ENCODE measurements at regions not wholly inside any gene's neighbourhood (a gene's known extent, or its start where the extent isn't known, plus 50 kb on each side); places are given as distances from the start of the nearest gene placed in this dataset.

DNA sequence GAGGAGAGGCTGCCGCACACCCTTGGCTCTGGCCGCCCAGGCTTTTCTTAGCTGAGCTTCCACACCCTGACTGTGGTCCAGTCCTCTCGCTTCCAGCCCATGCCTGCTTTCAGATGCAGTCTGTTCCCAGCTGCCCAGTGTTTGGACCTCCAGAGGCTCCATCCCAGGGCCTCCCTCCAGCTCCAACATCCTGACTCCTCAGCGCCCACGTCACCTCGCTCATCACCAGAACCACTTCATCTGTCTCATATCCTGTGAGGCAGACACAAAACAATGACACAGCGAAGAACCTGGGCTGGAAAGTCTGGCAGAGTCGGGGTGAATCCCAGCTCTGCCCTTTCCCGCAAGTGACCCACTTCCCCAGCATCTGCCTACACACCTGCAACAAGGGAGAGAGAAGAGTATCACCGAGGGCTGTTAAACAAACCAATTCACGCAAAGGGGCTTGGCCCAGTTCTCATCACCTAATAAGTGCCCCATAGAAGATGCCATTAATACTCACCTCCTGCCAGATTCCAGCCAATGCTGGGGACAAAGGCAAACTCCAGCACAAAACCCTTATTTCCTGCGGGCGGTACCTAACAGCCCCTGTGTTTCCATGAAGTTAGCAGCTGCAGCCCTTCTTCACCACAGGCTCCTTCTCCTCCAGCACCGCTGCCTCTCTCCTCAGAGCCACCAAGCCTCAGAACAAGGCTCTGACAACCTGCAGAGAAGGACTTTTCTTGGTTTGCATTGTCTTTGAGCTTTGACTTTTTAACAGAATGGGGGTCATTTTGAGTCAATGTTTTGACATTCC is 133.4 kb upstream of the CDH4 start:
- DNase-seq, result no peak

DNA sequence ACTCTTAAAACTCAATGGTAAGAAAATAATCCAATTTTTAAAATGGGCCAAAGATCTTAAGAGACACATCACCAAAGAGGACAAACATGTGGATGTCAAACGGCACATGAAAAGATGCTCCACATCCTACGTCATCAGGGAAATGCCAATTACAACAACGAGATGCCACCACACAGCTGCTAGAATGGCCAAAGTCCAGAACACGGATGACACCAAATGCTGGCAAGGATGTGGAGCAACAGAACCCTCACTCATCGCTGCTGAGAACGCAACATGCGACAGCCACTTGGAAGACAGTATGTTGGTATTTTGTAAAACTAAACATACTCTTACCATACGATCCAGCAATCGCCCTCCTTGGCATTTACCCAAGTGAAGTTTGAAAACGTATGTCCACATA is 132.8 kb upstream of the CDH4 start:
- no peak for DNase-seq

DNA sequence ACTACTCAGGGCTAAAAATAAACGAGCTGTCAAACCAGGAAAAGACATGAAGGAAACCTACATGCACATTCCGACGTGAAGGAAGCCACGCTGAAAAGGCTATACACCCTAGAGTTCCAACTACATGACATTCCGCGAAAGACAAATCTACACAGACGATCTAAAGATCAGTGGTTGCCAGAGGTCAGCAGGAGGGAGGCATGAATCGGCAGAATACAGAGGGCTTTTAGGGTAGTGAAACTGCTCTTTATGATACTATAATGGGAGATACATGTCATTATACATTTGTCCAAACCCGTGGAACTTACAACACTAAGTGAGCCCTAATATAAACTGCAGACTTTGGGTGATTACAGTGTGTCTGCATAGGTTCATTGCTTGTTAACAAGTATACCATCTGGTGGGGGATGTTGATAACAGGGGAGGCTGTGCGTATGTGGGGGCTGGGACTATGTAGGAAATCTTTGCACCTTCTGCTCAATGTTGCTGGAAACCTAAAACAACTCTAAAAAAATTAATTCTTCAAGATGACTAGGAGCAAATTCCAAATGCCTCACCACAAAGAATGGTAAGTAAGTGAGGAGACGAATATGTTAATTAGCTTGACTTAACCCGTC is 132.2 kb upstream of the CDH4 start:
- no peak for DNase-seq

DNA sequence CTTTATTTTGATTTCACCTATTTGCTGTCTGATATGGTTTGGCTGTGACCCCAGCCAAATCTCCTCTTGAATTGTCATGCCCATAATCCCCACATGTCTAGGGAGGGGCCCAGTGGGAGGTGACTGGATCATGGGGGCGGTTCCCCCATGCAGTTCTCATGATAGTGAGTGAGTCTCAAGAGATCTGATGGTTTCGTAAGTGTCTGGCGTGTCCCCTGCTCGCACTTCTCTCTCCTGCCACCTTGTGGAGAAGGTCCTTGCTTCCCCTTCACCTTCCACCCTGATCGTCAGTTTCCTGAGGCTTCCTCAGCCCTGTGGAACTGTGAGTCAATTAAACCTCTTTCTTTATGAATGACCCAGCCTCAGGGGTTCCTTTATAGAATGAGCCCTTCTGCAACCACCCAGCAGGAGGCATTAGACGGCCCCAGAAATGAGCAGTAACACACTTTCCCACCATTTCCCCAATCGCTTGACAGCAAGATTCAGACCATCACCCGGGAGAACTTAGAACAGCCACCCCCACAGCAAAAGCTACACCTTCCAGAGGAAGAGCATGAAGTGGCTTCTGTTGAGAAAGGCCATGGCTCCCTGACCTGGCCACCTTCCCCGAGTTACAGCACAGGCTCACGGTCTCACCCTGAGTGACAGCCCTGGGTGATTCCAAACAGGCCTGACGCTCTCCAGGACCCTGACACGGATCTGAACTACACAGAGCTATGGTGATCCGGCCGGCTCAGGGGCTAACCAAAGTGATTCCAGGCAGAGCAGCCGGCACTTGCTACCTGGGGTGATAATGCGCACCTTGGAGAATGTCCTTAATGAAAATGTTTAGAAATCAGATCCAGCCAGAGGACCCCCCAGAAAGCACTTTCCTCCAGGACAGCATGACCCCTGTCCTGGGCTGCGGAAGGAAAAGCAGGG is 131.2 kb upstream of the CDH4 start:
- DNase-seq, result peak; percentile 19

- DNase-seq, result no peak
These were observed 130.4 kb upstream of the CDH4 start for GRCh38 chr20:61121661-61122060.

DNA sequence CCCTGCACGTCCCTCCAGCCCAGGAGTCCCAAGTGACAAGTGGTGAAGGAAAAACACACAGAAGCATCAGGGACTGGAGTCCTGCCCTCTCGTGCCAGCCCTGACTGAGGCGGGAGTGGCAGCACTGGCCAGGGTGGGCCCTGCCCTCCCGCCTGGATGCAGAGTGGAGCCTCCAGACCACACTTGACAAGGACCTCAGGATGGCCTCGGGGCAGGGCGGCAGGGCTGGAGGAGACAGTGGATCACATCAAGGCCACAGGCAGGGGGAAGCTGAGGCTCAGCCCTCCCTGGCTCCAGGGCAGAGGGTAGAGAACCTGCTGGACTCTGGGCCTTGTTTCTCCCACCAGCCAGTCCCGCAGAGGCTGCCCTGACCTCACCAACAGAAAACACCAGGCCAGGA is 128.8 kb upstream of the CDH4 start:
- no peak for DNase-seq

- DNase-seq, result no peak
These were observed 128.2 kb upstream of the CDH4 start for GRCh38 chr20:61123751-61124368.

GRCh38 chr20:61125076-61125475 is 127.0 kb upstream of the CDH4 start:
- no peak for DNase-seq

- no peak for DNase-seq
These were observed 126.4 kb upstream of the CDH4 start for GRCh38 chr20:61125546-61126180.

DNA sequence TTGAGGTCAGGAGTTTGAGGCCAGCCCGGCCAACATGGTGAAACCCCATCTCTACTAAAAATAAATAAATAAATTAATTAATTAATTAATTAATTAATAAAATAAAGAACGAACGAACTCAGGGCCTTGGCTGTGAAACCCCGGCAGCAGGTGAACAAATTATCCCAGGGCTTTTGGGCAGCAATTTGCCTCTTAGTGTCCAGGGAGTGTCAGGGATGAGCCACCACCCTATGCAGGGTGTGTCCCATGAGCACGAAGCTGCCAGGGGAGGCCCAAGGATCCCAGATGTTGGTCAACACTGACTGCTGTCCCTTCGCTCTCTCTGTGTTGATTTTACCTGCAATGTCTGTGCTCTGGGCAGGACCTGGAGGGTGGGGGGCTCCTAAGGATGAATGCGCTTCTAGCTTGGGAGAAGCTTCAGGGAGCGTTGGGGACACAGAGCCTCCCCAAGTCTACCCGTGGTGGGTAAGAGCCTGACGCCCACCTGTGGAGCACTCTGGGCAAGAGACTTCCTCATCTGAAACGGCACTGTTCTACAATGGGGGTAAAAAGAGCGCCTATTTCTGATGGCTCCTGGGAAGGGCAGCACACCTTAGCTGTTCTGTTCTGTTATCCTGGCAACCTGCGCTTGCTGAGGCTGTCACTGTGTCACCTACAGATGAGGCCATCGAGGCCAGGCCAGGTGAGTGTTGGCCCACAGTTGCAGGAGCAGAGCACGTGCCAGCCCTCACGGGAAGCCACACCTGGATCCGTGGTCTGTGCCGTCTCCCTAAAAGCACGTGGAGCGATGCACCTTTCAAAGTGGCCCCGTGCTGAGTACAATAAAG is 125.5 kb upstream of the CDH4 start:
- no peak for DNase-seq

DNA sequence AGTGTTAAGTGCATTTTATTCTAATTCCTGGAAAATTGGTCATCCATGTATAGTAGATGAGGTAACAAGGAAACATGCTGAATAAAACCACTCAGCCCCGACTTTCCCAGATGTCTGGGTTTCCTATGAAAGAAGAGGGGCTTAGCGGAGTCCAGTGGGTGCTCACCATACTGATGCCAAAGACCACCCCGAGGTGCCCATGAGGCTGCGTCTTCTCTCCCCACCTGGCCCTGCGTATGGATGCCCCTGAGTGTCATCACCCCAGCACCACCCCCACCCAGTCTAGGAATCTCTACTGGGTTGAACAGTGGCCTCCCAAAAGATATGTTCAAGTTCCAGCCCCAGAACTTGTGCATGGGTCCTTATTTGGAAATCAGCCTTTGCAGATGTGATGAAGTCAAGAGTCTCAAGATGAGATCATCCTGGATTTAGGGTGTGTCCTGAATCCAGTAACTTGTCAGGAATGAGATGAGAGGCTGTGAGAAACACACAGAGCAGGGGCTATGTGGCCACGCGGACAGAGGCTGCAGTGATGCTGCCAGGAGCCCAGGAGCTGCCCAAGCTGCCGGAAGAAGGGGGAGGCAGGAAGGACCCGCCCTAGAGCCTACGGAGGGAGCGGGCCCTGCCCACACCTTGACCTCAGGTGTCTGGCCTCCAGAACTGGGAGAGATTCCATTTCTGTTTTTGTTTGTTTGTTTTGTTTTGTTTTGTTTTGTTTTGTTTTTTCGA is 124.6 kb upstream of the CDH4 start:
- DNase-seq, result no peak

GRCh38 chr20:61128701-61129269 is 123.3 kb upstream of the CDH4 start:
- no peak for DNase-seq

DNA sequence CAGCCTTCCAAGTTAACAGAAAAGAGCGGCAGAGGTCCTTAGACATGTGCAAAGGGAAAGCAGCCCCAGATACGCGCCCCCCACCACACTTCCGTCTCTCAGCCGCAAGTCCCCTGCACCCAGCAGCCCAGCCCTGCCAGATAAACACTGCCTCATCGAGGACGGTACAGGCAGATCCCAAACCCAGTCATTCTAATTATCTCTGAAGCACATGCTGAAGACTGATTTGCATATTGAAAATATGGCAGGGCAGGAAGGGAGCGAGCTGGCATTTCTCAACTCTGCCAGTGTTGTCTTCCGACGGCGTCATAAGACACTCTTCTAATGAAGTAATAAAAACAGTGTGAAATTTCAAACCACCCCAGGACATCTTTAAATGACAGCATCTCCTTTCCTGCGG is 122.8 kb upstream of the CDH4 start:
- no peak for DNase-seq

DNA sequence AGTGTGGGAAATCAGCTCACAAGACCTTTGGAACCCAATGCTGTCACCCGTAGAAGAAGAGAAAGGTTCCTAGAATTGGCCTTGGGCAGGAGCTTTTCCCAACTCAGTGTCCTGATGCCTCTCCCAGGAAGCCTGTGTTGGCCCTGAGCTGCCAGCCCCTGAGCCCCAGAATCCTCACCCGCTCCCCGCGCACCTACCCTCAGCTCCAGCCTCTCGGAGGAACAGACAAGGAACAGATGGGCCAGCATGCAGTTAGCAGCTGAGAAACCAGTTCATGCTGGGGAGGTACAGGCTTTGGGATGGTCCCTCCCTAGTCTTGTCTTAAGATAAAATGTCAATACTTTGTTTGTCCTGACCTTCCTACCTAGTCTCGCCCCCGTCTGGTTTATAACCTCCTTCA is 121.9 kb upstream of the CDH4 start:
- no peak for DNase-seq

DNA sequence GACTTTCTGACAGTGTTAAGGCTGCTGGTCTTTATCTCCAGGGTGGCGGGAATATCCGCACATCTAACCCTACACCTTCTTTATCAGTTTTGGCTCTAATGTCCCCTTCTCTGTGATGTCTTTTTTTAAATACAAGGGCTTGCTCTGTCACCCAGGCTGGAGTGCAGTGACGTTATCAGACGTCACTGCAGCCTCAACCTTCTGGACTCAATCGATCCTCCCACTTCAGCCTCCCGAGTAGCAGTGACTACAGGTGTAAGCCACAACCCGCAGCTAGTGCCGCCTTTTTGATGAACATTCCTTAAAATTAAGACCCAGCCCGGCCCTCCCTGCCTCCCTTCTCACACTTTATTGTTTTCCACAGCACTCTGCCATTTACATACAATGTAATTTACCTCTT is 120.1 kb upstream of the CDH4 start:
- no peak for DNase-seq

DNA sequence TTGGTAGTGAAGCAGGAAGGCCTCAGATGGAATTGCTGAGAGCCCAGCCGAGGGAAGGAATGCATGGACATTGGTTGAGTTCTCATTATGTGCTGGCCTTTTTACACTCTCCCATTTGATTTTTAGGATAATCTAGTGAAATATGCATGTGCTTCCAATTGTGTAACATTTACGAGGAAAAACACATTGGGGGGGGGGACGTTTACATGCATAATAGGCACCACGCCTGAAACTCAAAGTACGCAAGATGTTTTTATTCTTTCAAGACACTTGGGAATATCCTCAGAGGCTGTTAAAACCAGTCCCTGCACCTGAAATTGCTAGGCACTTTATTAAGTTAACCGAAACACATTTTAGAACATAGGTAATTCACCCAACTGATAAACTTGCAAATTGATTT is 118.5 kb upstream of the CDH4 start:
- no peak for DNase-seq

DNA sequence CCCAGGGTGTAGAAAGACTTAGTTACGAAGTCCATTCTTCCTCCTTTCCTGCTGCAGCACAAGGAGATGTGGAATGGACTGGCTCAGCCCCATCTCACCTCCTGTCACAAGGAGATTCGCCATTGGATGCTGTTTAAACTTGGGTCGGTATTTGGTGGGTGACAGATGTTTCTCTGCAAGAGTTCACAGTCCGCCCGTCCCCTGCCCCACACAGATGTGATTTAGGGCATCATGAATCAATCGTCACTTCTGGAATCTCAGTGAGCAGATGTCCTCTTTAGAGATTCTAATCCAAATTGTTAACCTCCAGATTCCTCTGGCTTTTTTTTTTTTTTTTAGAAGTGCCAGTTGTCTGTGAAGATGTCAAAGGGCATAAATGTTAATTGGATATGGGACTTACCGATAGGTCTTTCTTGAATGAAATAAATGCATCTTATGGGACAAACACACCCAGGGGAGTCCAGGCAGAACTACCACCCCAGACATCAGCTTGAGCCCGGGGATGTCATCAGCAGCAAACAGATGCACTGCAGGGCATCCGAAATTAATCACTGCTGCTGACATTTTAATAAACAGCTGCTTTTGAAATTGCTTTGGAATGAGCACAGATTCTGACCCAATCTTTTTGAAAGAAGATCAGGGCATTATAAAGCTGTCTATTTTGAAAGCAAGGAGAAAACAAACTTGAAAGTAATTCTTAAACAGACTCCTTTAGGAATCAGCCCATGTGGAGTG is 117.6 kb upstream of the CDH4 start:
- no peak for DNase-seq

GRCh38 chr20:61135266-61135665 is 116.8 kb upstream of the CDH4 start:
- DNase-seq, result no peak

- no peak for DNase-seq
These were observed 116.1 kb upstream of the CDH4 start for GRCh38 chr20:61135968-61136367.

DNA sequence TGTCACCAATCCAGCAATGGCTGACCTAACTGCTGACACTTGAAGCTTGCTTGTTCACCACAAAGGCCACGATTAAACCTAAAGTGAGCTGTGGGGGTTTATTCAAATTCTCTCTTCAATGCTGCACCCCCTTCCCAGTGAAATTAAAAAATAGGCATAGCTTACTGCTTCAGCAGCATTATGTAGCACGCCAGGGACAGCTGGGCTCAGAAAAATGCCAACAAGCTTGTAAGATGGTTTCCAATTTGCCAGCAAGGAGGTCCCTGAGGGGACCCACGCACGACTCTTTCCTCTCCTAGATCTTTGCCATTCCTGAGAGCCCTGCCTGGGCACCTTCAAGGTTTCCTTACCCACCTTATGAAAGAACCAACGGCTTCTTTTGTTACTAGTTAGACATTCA is 113.5 kb upstream of the CDH4 start:
- DNase-seq, result no peak
